ENCODE measurements at regions not wholly inside any gene's neighbourhood (a gene's known extent, or its start where the extent isn't known, plus 50 kb on each side); places are given as distances from the start of the nearest gene placed in this dataset.

GRCh38 chr1:213484333-213484732 is 433.3 kb downstream of the RPS6KC1 start:
- H3K79me2 ChIP-seq (ENCODE audit: low read length) = no peaks in the 10 kb centered on the region
- H3K9me3 ChIP-seq (ENCODE audit: insufficient read depth, low read length) = no peaks in the 10 kb centered on the region
- H4K20me1 ChIP-seq (ENCODE audit: insufficient read depth, low read length) = no peaks in the 10 kb centered on the region
- no peaks in the 10 kb centered on the region for H3K27me3 ChIP-seq (ENCODE audit: low read depth, low read length)
- no peak for TF ChIP-seq CTCF (IDR thresholded peaks at IDR 0.05; ENCODE audit: low read depth, low read length)
- no peak for TF ChIP-seq EZH2phosphoT487 (IDR thresholded peaks at IDR 0.05; ENCODE audit: low read depth)
- no peaks in the 10 kb centered on the region for H3K36me3 ChIP-seq (replicated peaks; ENCODE audit: low read depth, low read length)
- no peak overlapping the region for H2AFZ ChIP-seq (ENCODE audit: low read depth, low read length)
- no peaks in the 10 kb centered on the region for H3K4me1 ChIP-seq (ENCODE audit: low read length)
- H3K27ac ChIP-seq (ENCODE audit: low read length) = no peak overlapping the region
- H3K4me3 ChIP-seq (ENCODE audit: low read length) = no peak overlapping the region
- no peak overlapping the region for H3K9ac ChIP-seq (ENCODE audit: low read length)
- H3K4me2 ChIP-seq (ENCODE audit: low read length) = no peak overlapping the region

- no peaks in the 10 kb centered on the region for H3K4me1 ChIP-seq (ENCODE audit: low read length)
- no peaks in the 10 kb centered on the region for H3K36me3 ChIP-seq (replicated peaks; ENCODE audit: low read depth, low read length)
- no peak overlapping the region for H3K4me2 ChIP-seq (ENCODE audit: low read length)
- H3K4me3 ChIP-seq (ENCODE audit: low read length) = no peak overlapping the region
- H3K27me3 ChIP-seq (ENCODE audit: low read depth, low read length) = no peaks in the 10 kb centered on the region
- TF ChIP-seq EZH2phosphoT487 (IDR thresholded peaks at IDR 0.05; ENCODE audit: low read depth) (no peak), CTCF (IDR thresholded peaks at IDR 0.05; ENCODE audit: low read depth, low read length) (no peak)
- H3K9me3 ChIP-seq (ENCODE audit: insufficient read depth, low read length) = no peaks in the 10 kb centered on the region
- no peak overlapping the region for H3K27ac ChIP-seq (ENCODE audit: low read length)
- H3K79me2 ChIP-seq (ENCODE audit: low read length) = no peaks in the 10 kb centered on the region
- H2AFZ ChIP-seq (ENCODE audit: low read depth, low read length) = no peak overlapping the region
- H3K9ac ChIP-seq (ENCODE audit: low read length) = no peak overlapping the region
- H4K20me1 ChIP-seq (ENCODE audit: insufficient read depth, low read length) = no peaks in the 10 kb centered on the region
Measured at GRCh38 chr1:213484758-213485157, 433.7 kb downstream of the RPS6KC1 start.

GRCh38 chr1:213486488-213486887 is 435.4 kb downstream of the RPS6KC1 start:
- no peaks in the 10 kb centered on the region for H3K4me1 ChIP-seq (ENCODE audit: low read length)
- no peak overlapping the region for H3K4me2 ChIP-seq (ENCODE audit: low read length)
- no peaks in the 10 kb centered on the region for H3K36me3 ChIP-seq (replicated peaks; ENCODE audit: low read depth, low read length)
- no peaks in the 10 kb centered on the region for H3K9me3 ChIP-seq (ENCODE audit: insufficient read depth, low read length)
- H3K79me2 ChIP-seq (ENCODE audit: low read length) = no peaks in the 10 kb centered on the region
- H3K9ac ChIP-seq (ENCODE audit: low read length) = no peak overlapping the region
- no peaks in the 10 kb centered on the region for H4K20me1 ChIP-seq (ENCODE audit: insufficient read depth, low read length)
- no peaks in the 10 kb centered on the region for H3K27me3 ChIP-seq (ENCODE audit: low read depth, low read length)
- no peak overlapping the region for H3K27ac ChIP-seq (ENCODE audit: low read length)
- no peak overlapping the region for H3K4me3 ChIP-seq (ENCODE audit: low read length)
- TF ChIP-seq EZH2phosphoT487 (IDR thresholded peaks at IDR 0.05; ENCODE audit: low read depth) = no peak
- TF ChIP-seq CTCF (IDR thresholded peaks at IDR 0.05; ENCODE audit: low read depth, low read length) = no peak
- H2AFZ ChIP-seq (ENCODE audit: low read depth, low read length) = no peak overlapping the region

GRCh38 chr1:213491468-213491867 is 440.4 kb downstream of the RPS6KC1 start:
- Histone ChIP-seq H3K4me2 (ENCODE audit: low read length) (no peak overlapping the region), H3K9ac (ENCODE audit: low read length) (no peak overlapping the region), H3K4me3 (ENCODE audit: low read length) (no peak overlapping the region), H3K79me2 (ENCODE audit: low read length) (no peaks in the 10 kb centered on the region), H3K9me3 (ENCODE audit: insufficient read depth, low read length) (no peaks in the 10 kb centered on the region), H4K20me1 (ENCODE audit: insufficient read depth, low read length) (no peaks in the 10 kb centered on the region), H3K27ac (ENCODE audit: low read length) (no peak overlapping the region), H3K36me3 (replicated peaks; ENCODE audit: low read depth, low read length) (no peaks in the 10 kb centered on the region), H3K4me1 (ENCODE audit: low read length) (no peaks in the 10 kb centered on the region), H3K27me3 (ENCODE audit: low read depth, low read length) (peaks cover 11% of the 10 kb centered on the region; the same call in 1 of the 2 replicates), H2AFZ (ENCODE audit: low read depth, low read length) (no peak overlapping the region)
- TF ChIP-seq CTCF (IDR thresholded peaks at IDR 0.05; ENCODE audit: low read depth, low read length) (no peak), EZH2phosphoT487 (IDR thresholded peaks at IDR 0.05; ENCODE audit: low read depth) (no peak)
